ENCODE measurements at regions not wholly inside any gene's neighbourhood (a gene's known extent, or its start where the extent isn't known, plus 50 kb on each side); places are given as distances from the start of the nearest gene placed in this dataset.

DNA sequence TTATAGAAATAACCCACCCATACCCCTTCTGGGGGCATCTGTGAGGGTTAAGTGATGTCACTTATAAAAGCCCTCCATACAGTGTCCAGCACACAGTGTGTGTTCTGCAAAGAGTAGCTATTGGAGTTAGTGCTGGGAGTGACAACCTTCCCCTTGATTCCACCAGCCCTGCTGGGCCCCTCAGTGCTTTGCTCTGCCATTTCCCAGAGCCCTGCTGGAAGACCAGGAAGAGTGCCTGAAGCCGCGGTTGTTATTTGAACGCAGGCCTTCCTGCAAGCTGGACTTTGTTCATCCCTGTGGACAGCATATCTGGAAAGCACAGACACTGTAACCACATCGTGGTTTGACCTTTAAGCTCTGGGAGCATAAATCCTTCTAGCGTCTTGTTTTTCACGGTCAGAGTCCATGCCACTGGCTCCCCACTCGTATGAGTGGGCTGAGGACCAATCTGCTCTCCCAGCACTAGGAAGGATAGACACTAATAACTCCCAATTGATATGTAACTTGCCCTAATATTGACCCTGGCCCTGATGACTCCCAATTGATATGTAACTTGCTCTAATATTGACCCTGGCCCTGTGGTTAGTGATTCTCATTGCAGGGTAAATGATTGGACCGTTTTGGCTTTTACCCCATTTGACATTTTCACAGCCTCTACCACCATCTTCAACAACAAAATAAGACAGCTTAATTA, 297.1 kb upstream of the MAF start:
- H3K4me1 ChIP-seq (ENCODE audit: control insufficient read depth, insufficient read depth, low read length) = no peaks in the 10 kb centered on the region
- no peaks in the 10 kb centered on the region for H3K9me3 ChIP-seq (ENCODE audit: control insufficient read depth, low read length)
- TF ChIP-seq, protein P1, sequence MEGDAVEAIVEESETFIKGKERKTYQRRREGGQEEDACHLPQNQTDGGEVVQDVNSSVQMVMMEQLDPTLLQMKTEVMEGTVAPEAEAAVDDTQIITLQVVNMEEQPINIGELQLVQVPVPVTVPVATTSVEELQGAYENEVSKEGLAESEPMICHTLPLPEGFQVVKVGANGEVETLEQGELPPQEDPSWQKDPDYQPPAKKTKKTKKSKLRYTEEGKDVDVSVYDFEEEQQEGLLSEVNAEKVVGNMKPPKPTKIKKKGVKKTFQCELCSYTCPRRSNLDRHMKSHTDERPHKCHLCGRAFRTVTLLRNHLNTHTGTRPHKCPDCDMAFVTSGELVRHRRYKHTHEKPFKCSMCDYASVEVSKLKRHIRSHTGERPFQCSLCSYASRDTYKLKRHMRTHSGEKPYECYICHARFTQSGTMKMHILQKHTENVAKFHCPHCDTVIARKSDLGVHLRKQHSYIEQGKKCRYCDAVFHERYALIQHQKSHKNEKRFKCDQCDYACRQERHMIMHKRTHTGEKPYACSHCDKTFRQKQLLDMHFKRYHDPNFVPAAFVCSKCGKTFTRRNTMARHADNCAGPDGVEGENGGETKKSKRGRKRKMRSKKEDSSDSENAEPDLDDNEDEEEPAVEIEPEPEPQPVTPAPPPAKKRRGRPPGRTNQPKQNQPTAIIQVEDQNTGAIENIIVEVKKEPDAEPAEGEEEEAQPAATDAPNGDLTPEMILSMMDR (conservative IDR thresholded peaks at IDR 0.05) = no peak
- Mint-ChIP-seq H3K9me3 (peaks cover 5% of the 10 kb centered on the region), H3K27me3 (ENCODE audit: insufficient read depth) (peaks cover 7% of the 10 kb centered on the region), H3K36me3 (ENCODE audit: low read depth) (no peaks in the 10 kb centered on the region), H3K4me3 (no peak overlapping the region), H3K4me1 (peaks cover 11% of the 10 kb centered on the region), H3K27ac (no peak overlapping the region)
- no peak overlapping the region for H3K4me3 ChIP-seq (ENCODE audit: low read length)
- DNase-seq = no peak
- peaks cover 8% of the 10 kb centered on the region for H3K27me3 ChIP-seq (ENCODE audit: control insufficient read depth, insufficient read depth, low read length, poor library complexity, severe bottlenecking)
- H3K27ac ChIP-seq (ENCODE audit: low read depth, low read length) = no peak overlapping the region
- 84 to 90% methylated on average over 7 to 8 of the region's 8 CpGs for WGBS, 2 experiments (ENCODE audit: insufficient coverage in 1 of 2, insufficient read length in 1 of 2)
- H3K36me3 ChIP-seq (ENCODE audit: control insufficient read depth, insufficient read depth, low read length) = no peaks in the 10 kb centered on the region
- H3K9ac ChIP-seq (ENCODE audit: extremely low read depth, low read length, poor library complexity, severe bottlenecking) = no peak overlapping the region

DNA sequence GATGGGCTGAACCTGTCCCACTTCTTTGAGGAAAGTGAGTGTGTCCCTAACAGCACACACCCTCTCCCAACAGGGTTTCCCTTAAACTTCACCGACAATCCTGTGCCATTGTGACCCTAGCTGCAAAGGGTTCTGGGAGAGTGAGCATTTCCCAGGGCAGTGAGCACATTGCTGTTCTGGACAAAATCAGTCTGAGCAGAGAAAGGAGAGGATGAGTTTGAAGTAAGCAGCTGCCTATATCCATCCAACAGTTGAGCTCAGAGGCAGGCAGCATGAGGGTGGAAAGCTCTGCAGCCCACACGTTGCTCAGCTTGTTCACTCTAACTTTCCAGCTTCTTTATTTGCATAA, 296.5 kb upstream of the MAF start:
- Histone ChIP-seq H3K4me3 (ENCODE audit: low read length) (no peak overlapping the region), H3K9me3 (ENCODE audit: control insufficient read depth, low read length) (no peaks in the 10 kb centered on the region), H3K4me1 (ENCODE audit: control insufficient read depth, insufficient read depth, low read length) (no peaks in the 10 kb centered on the region), H3K27ac (ENCODE audit: low read depth, low read length) (no peak overlapping the region), H3K27me3 (ENCODE audit: control insufficient read depth, insufficient read depth, low read length, poor library complexity, severe bottlenecking) (peaks cover 14% of the 10 kb centered on the region), H3K36me3 (ENCODE audit: control insufficient read depth, insufficient read depth, low read length) (no peaks in the 10 kb centered on the region), H3K9ac (ENCODE audit: extremely low read depth, low read length, poor library complexity, severe bottlenecking) (no peak overlapping the region)
- no peak overlapping the region for H3K27ac Mint-ChIP-seq
- WGBS, 2 experiments (ENCODE audit: insufficient coverage in 1 of 2, insufficient read length in 1 of 2) = 86 to 100% methylated on average over 1 to 2 of the region's 2 CpGs
- H3K9me3 Mint-ChIP-seq = peaks cover 5% of the 10 kb centered on the region
- DNase-seq = no peak
- no peaks in the 10 kb centered on the region for H3K36me3 Mint-ChIP-seq (ENCODE audit: low read depth)
- H3K4me1 Mint-ChIP-seq = peaks cover 11% of the 10 kb centered on the region
- TF ChIP-seq, protein P1 (conservative IDR thresholded peaks at IDR 0.05) = no peak
- peaks cover 7% of the 10 kb centered on the region for H3K27me3 Mint-ChIP-seq (ENCODE audit: insufficient read depth)
- H3K4me3 Mint-ChIP-seq = no peak overlapping the region

DNA sequence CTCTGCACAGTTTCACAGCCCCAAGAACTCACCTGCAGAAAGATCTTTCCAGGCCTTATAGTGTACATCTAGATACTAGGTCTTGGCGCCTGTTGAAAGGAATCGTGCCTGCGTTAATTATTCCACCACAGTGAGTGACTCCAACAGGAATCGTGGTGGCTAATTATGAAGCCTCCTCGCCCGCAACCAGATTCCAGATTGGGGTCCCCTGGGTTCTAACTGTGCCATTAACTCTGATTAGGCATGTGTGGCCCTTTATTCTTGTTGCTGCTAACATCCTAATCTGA, 295.3 kb upstream of the MAF start:
- DNase-seq = no peak
- TF ChIP-seq, protein P1 (conservative IDR thresholded peaks at IDR 0.05) = no peak
- no peaks in the 10 kb centered on the region for H3K9me3 Mint-ChIP-seq
- Histone ChIP-seq H3K27ac (ENCODE audit: low read depth, low read length) (no peak overlapping the region), H3K9me3 (ENCODE audit: control insufficient read depth, low read length) (no peaks in the 10 kb centered on the region), H3K36me3 (ENCODE audit: control insufficient read depth, insufficient read depth, low read length) (no peaks in the 10 kb centered on the region), H3K4me3 (ENCODE audit: low read length) (no peak overlapping the region), H3K27me3 (ENCODE audit: control insufficient read depth, insufficient read depth, low read length, poor library complexity, severe bottlenecking) (peaks cover 19% of the 10 kb centered on the region), H3K9ac (ENCODE audit: extremely low read depth, low read length, poor library complexity, severe bottlenecking) (no peak overlapping the region), H3K4me1 (ENCODE audit: control insufficient read depth, insufficient read depth, low read length) (no peaks in the 10 kb centered on the region)
- no peaks in the 10 kb centered on the region for H3K36me3 Mint-ChIP-seq (ENCODE audit: low read depth)
- H3K27ac Mint-ChIP-seq = no peak overlapping the region
- H3K27me3 Mint-ChIP-seq (ENCODE audit: insufficient read depth) = peaks cover 8% of the 10 kb centered on the region
- no peak overlapping the region for H3K4me3 Mint-ChIP-seq
- peaks cover 14% of the 10 kb centered on the region for H3K4me1 Mint-ChIP-seq
- 93 to 94% methylated on average over 6 of the region's 6 CpGs for WGBS, 2 experiments (ENCODE audit: insufficient coverage in 1 of 2, insufficient read length in 1 of 2)
